ENCODE measurements at regions not wholly inside any gene's neighbourhood (a gene's known extent, or its start where the extent isn't known, plus 50 kb on each side); places are given as distances from the start of the nearest gene placed in this dataset.

DNA sequence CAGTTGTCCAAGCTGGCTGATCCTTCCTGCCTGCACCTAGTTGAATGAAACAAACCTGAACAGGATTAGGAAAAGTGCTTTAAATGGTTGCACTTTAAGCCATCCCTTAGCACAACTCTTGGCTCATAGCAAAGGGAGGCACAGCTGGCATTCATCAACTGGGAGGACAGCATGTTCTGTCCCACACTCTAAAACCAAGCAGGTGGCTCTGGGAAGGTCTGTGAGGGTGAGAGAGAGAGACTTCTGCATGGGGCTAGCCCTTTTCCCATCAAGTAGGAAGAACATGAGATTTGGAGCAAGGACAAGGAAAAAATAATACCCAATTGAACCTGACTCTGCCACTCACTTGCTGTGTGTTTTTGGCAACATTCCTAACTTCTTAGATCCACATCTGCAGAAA is 140.9 kb upstream of the CCL2 start:
- no peak overlapping the region for H3K27ac Mint-ChIP-seq
- no peaks in the 10 kb centered on the region for H3K4me1 Mint-ChIP-seq
- no peaks in the 10 kb centered on the region for H3K27me3 Mint-ChIP-seq
- no peak for DNase-seq
- no peak overlapping the region for H3K4me3 Mint-ChIP-seq
- intact Hi-C loops (cut with micrococcal nuclease) = no loop called here
- no peaks in the 10 kb centered on the region for H3K36me3 Mint-ChIP-seq (ENCODE audit: low read depth)
- no peaks in the 10 kb centered on the region for H3K9me3 Mint-ChIP-seq

- H3K27me3 Mint-ChIP-seq = no peaks in the 10 kb centered on the region
- H3K9me3 Mint-ChIP-seq = no peaks in the 10 kb centered on the region
- H3K4me3 Mint-ChIP-seq = no peak overlapping the region
- no peak for DNase-seq
- no peak overlapping the region for H3K27ac Mint-ChIP-seq
- H3K36me3 Mint-ChIP-seq (ENCODE audit: low read depth) = no peaks in the 10 kb centered on the region
- H3K4me1 Mint-ChIP-seq = no peaks in the 10 kb centered on the region
- intact Hi-C loops (cut with micrococcal nuclease) = no loop called here
Measured at GRCh38 chr17:34116306-34116705, 138.8 kb upstream of the CCL2 start.

- Mint-ChIP-seq H3K4me1 (no peaks in the 10 kb centered on the region), H3K27ac (no peak overlapping the region), H3K36me3 (ENCODE audit: low read depth) (no peaks in the 10 kb centered on the region), H3K9me3 (no peaks in the 10 kb centered on the region), H3K27me3 (no peaks in the 10 kb centered on the region), H3K4me3 (no peak overlapping the region)
- DNase-seq = no peak
- intact Hi-C loops (cut with micrococcal nuclease) = no loop called here
Measured at GRCh38 chr17:34117332-34117731, 137.8 kb upstream of the CCL2 start.

DNA sequence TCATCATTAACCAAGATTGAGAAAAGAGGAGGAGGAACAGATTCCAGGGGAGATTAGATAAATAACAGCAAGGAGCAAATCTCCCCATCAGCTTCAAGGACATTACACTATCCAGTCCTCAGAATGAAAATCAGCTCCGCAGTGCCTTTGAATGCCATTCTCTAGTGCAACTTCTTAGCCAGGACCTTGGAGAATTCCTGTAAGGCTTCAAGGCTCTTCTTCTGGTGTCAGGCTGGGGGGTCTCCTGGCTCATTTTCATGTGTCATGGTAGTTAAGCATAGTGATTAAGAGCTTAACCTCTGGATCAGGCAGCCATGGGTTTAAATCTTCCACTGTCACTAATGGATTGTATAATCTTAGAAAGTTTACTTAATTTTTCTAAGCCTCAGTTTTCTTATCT is 137.3 kb upstream of the CCL2 start:
- no peaks in the 10 kb centered on the region for H3K36me3 Mint-ChIP-seq (ENCODE audit: low read depth)
- H3K27me3 Mint-ChIP-seq = no peaks in the 10 kb centered on the region
- no peaks in the 10 kb centered on the region for H3K9me3 Mint-ChIP-seq
- no peak overlapping the region for H3K4me3 Mint-ChIP-seq
- no peak overlapping the region for H3K27ac Mint-ChIP-seq
- intact Hi-C loops (cut with micrococcal nuclease) = no loop called here
- H3K4me1 Mint-ChIP-seq = no peaks in the 10 kb centered on the region
- DNase-seq = no peak

DNA sequence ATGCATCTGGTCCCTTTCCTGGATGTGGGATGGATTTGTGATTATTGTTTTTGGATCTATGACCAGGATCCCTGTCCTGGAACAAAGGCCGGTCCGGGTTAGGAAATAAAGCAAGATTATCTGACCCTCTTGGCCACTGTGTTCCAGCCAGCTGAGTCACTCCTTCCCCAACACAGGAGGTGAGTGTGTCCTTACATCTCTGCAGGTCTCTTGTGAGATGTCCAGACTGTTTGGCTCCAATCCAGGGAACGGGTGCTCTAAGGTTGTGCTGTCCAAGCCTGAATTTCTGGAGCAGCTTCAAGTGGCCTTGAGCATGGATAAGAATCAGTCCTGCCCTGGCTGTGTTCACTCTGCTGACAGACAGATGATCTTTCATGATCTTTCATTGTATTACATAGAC is 136.5 kb upstream of the CCL2 start:
- intact Hi-C loops (cut with micrococcal nuclease) = no loop called here
- Mint-ChIP-seq H3K27ac (no peak overlapping the region), H3K36me3 (ENCODE audit: low read depth) (no peaks in the 10 kb centered on the region), H3K4me1 (no peaks in the 10 kb centered on the region), H3K9me3 (no peaks in the 10 kb centered on the region), H3K27me3 (no peaks in the 10 kb centered on the region), H3K4me3 (no peak overlapping the region)
- DNase-seq = no peak

DNA sequence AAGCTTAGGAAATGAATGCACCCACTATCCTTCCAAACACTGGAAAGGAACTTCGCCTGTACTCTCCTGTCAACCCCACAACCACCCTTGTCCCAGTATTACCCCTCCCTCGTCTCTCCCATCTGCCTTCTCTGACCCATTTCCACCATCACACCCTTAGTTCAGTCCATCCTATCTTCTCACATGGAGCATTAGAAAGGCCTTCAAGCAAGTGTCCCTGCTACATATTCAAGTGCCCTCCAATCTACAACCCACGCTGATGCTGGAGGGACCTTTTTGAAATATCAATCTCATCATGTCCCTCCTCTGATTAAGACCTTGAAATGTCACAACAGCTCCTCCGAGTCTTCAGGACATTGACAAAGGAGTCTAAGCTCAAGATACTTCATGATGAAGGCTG is 133.8 kb upstream of the CCL2 start:
- H3K36me3 Mint-ChIP-seq (ENCODE audit: low read depth) = no peaks in the 10 kb centered on the region
- no peaks in the 10 kb centered on the region for H3K9me3 Mint-ChIP-seq
- H3K27ac Mint-ChIP-seq = no peak overlapping the region

GRCh38 chr17:34122515-34122914 is 132.6 kb upstream of the CCL2 start:
- Mint-ChIP-seq H3K27ac (no peak overlapping the region), H3K27me3 (no peaks in the 10 kb centered on the region), H3K4me3 (no peak overlapping the region), H3K9me3 (no peaks in the 10 kb centered on the region), H3K4me1 (no peaks in the 10 kb centered on the region), H3K36me3 (ENCODE audit: low read depth) (no peaks in the 10 kb centered on the region)
- DNase-seq = no peak
- intact Hi-C loops (cut with micrococcal nuclease) = no loop called here

More for the DNA sequence above, 133.8 kb upstream of the CCL2 start:
- Mint-ChIP-seq H3K4me1 (no peaks in the 10 kb centered on the region), H3K4me3 (no peak overlapping the region), H3K27me3 (no peaks in the 10 kb centered on the region)
- intact Hi-C loops (cut with micrococcal nuclease) = no loop called here
- no peak for DNase-seq

- DNase-seq = no peak
- H3K9me3 Mint-ChIP-seq = no peaks in the 10 kb centered on the region
- no peak overlapping the region for H3K27ac Mint-ChIP-seq
- no peaks in the 10 kb centered on the region for H3K36me3 Mint-ChIP-seq (ENCODE audit: low read depth)
- no peak overlapping the region for H3K4me3 Mint-ChIP-seq
- no peaks in the 10 kb centered on the region for H3K4me1 Mint-ChIP-seq
- intact Hi-C loops (cut with micrococcal nuclease) = no loop called here
- H3K27me3 Mint-ChIP-seq = no peaks in the 10 kb centered on the region
Measured at GRCh38 chr17:34125010-34125409, 130.1 kb upstream of the CCL2 start.

GRCh38 chr17:34125921-34126320 is 129.2 kb upstream of the CCL2 start:
- intact Hi-C loops (cut with micrococcal nuclease) = no loop called here
- Mint-ChIP-seq H3K27ac (no peak overlapping the region), H3K4me1 (no peaks in the 10 kb centered on the region), H3K9me3 (no peaks in the 10 kb centered on the region), H3K4me3 (no peak overlapping the region), H3K36me3 (ENCODE audit: low read depth) (no peaks in the 10 kb centered on the region), H3K27me3 (no peaks in the 10 kb centered on the region)
- DNase-seq = no peak

- H3K27me3 Mint-ChIP-seq = no peaks in the 10 kb centered on the region
- H3K4me1 Mint-ChIP-seq = no peaks in the 10 kb centered on the region
- DNase-seq = no peak
- no peak overlapping the region for H3K4me3 Mint-ChIP-seq
- no peak overlapping the region for H3K27ac Mint-ChIP-seq
- intact Hi-C loops (cut with micrococcal nuclease) = no loop called here
- H3K36me3 Mint-ChIP-seq (ENCODE audit: low read depth) = no peaks in the 10 kb centered on the region
- H3K9me3 Mint-ChIP-seq = no peaks in the 10 kb centered on the region
Measured at GRCh38 chr17:34126496-34126895, 128.6 kb upstream of the CCL2 start.

GRCh38 chr17:34126965-34127364 is 128.1 kb upstream of the CCL2 start:
- Mint-ChIP-seq H3K27me3 (no peaks in the 10 kb centered on the region), H3K36me3 (ENCODE audit: low read depth) (no peaks in the 10 kb centered on the region), H3K4me3 (no peak overlapping the region), H3K27ac (no peak overlapping the region), H3K9me3 (no peaks in the 10 kb centered on the region), H3K4me1 (no peaks in the 10 kb centered on the region)
- intact Hi-C loops (cut with micrococcal nuclease) = no loop called here
- DNase-seq = no peak

- intact Hi-C loops (cut with micrococcal nuclease) = no loop called here
- H3K9me3 Mint-ChIP-seq = no peaks in the 10 kb centered on the region
- no peak overlapping the region for H3K4me3 Mint-ChIP-seq
- no peaks in the 10 kb centered on the region for H3K4me1 Mint-ChIP-seq
- H3K27ac Mint-ChIP-seq = no peak overlapping the region
- H3K27me3 Mint-ChIP-seq = no peaks in the 10 kb centered on the region
- DNase-seq = no peak
- H3K36me3 Mint-ChIP-seq (ENCODE audit: low read depth) = no peaks in the 10 kb centered on the region
Measured at GRCh38 chr17:34130544-34130943, 124.5 kb upstream of the CCL2 start.

GRCh38 chr17:34131386-34131785 is 123.7 kb upstream of the CCL2 start:
- Mint-ChIP-seq H3K36me3 (ENCODE audit: low read depth) (no peaks in the 10 kb centered on the region), H3K27ac (no peak overlapping the region)
- intact Hi-C loops (cut with micrococcal nuclease) = no loop called here

GRCh38 chr17:34133350-34133749 is 121.7 kb upstream of the CCL2 start:
- H3K27ac Mint-ChIP-seq = no peak overlapping the region
- no peaks in the 10 kb centered on the region for H3K36me3 Mint-ChIP-seq (ENCODE audit: low read depth)
- H3K27me3 Mint-ChIP-seq = no peaks in the 10 kb centered on the region
- DNase-seq = no peak
- no peaks in the 10 kb centered on the region for H3K9me3 Mint-ChIP-seq
- no peak overlapping the region for H3K4me3 Mint-ChIP-seq
- intact Hi-C loops (cut with micrococcal nuclease) = no loop called here
- no peaks in the 10 kb centered on the region for H3K4me1 Mint-ChIP-seq

More at GRCh38 chr17:34131386-34131785, 123.7 kb upstream of the CCL2 start:
- Mint-ChIP-seq H3K4me3 (no peak overlapping the region), H3K9me3 (no peaks in the 10 kb centered on the region), H3K4me1 (no peaks in the 10 kb centered on the region), H3K27me3 (no peaks in the 10 kb centered on the region)
- no peak for DNase-seq

DNA sequence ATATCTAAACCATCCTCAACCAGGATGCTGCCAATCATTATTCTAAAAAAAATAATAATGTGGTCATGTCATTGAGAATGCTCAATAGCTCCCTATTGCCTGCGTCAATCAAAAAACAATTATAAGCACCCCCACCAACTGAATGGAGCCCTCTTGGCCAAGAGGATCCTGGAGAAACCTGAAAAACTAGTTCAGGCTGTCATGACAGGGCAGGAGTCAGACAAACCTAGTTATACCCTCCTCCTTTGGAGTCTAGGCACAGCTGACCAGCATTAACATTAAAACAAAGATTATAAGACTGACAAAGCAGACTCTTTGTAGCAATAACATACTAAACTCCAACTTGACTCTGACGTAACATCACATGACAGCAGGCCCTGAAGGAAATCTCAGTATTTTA is 119.2 kb upstream of the CCL2 start:
- H3K4me1 Mint-ChIP-seq = no peaks in the 10 kb centered on the region
- intact Hi-C loops (cut with micrococcal nuclease) = no loop called here
- H3K4me3 Mint-ChIP-seq = no peak overlapping the region
- no peak overlapping the region for H3K27ac Mint-ChIP-seq
- no peaks in the 10 kb centered on the region for H3K9me3 Mint-ChIP-seq
- DNase-seq = no peak
- no peaks in the 10 kb centered on the region for H3K36me3 Mint-ChIP-seq (ENCODE audit: low read depth)
- peaks cover 10% of the 10 kb centered on the region for H3K27me3 Mint-ChIP-seq

Data from activated CD4-positive, alpha-beta T cell treated with anti-CD3 and anti-CD28 coated beads, Interleukin-2, amount 10 ng/mL, durations not matched to agents 24 days and 14 days (primary cell).